Uterus (tissue), 3 donors: ENCODE measurements at regions not wholly inside any gene's neighbourhood (a gene's known extent, or its start where the extent isn't known, plus 50 kb on each side); places are given as distances from the start of the nearest gene placed in this dataset.

Experiments
- DNase-seq, 2 donors: peaks; one replicate each; pipeline ENCODE4 v3.0.0-alpha.2; 2019 to 2020
- H3K27ac ChIP-seq, 2 donors: fragments of 200-600 bp; sonication (generic); 1 replicate in 1 of 2; 2 replicates in 1 of 2; pipeline ENCODE4 v1.5.1; 2016 to 2018
- H3K27me3 ChIP-seq, 2 donors: fragments of 200-600 bp; sonication (generic); one replicate each; pipeline ENCODE4 v1.5.1; 2018 to 2019; ENCODE audit warnings: control low read depth in 1 of 2
- H3K36me3 ChIP-seq, 2 donors: fragments of 200-600 bp; sonication (generic); one replicate each; pipeline ENCODE4 v1.5.1; 2019; ENCODE audit warnings: control low read depth in 1 of 2
- H3K4me1 ChIP-seq, 2 donors: fragments of 200-600 bp; sonication (generic); one replicate each; pipeline ENCODE4 v1.5.1; 2018 to 2019; ENCODE audit warnings: control low read depth in 1 of 2
- H3K4me3 ChIP-seq, 2 donors: fragments of 200-600 bp; sonication (generic); 1 replicate in 1 of 2; 2 replicates in 1 of 2; pipeline ENCODE4 v1.5.1; 2018 to 2019; ENCODE audit warnings: mild to moderate bottlenecking in 1 of 2
- H3K9me3 ChIP-seq, 2 donors: fragments of 200-600 bp; sonication (generic); one replicate each; pipeline ENCODE4 v1.5.1; 2019; ENCODE audit warnings: control low read depth in 1 of 2
- CTCF ChIP-seq, 4 experiments: fragments of 200-600 bp in 2 of 4; fragments of 450-650 bp in 2 of 4; sonication (generic) in 2 of 4; IDR thresholded peaks; one replicate each; pipeline ENCODE4 v1.5.1; 2016 to 2019; ENCODE audit warnings: antibody characterized with exemption in 4 of 4, mild to moderate bottlenecking in 2 of 4, moderate library complexity in 1 of 4
- POLR2A ChIP-seq, 2 donors: fragments of 450-650 bp; IDR thresholded peaks; one replicate each; pipeline ENCODE4 v1.6.1; 2016; ENCODE audit warnings: antibody characterized with exemption in 2 of 2, mild to moderate bottlenecking in 1 of 2, moderate library complexity in 1 of 2
- intact Hi-C: fragments of 100-400 bp; cut with DNase I; formaldehyde crosslinking; loops from one replicate; pipeline ENCODE4 v1.15.1; 2023; ENCODE audit warnings: low total_unique reads
- donor health status: DM: yes; HTN: yes; CAD: no.

- Histone ChIP-seq H3K9me3 (no peaks in the 10 kb centered on the region), H3K27ac (no peak overlapping the region), H3K27me3 (no peaks in the 10 kb centered on the region), H3K36me3 (no peaks in the 10 kb centered on the region), H3K4me3 (no peak overlapping the region), H3K4me1 (no peaks in the 10 kb centered on the region)
- no peak for TF ChIP-seq POLR2A (IDR thresholded peaks at IDR 0.05)
- TF ChIP-seq CTCF (IDR thresholded peaks at IDR 0.05): no peak
- intact Hi-C loops: no loop called here
- DNase-seq: no peak
These were observed 51.8 kb upstream of the PNRC1 start for GRCh38 chr6:89028774-89029173.

- TF ChIP-seq CTCF (IDR thresholded peaks at IDR 0.05) (no peak), POLR2A (IDR thresholded peaks at IDR 0.05) (no peak)
- no peaks in the 10 kb centered on the region for H3K36me3 ChIP-seq
- intact Hi-C loops: no loop called here
- H3K27me3 ChIP-seq: no peaks in the 10 kb centered on the region
- no peak overlapping the region for H3K27ac ChIP-seq
- DNase-seq: no peak
- no peak overlapping the region for H3K4me3 ChIP-seq
- H3K9me3 ChIP-seq: no peaks in the 10 kb centered on the region
- H3K4me1 ChIP-seq: no peaks in the 10 kb centered on the region
These were observed 52.8 kb upstream of the PNRC1 start for GRCh38 chr6:89027756-89028155.

- intact Hi-C loops: no loop called here
- H3K27ac ChIP-seq: no peak overlapping the region
- H3K9me3 ChIP-seq: no peaks in the 10 kb centered on the region
- no peak for TF ChIP-seq POLR2A (IDR thresholded peaks at IDR 0.05)
- TF ChIP-seq CTCF (IDR thresholded peaks at IDR 0.05): no peak
- H3K36me3 ChIP-seq: no peaks in the 10 kb centered on the region
- no peak for DNase-seq
- no peaks in the 10 kb centered on the region for H3K4me1 ChIP-seq
- H3K27me3 ChIP-seq: no peaks in the 10 kb centered on the region
- H3K4me3 ChIP-seq: no peak overlapping the region
These were observed 54.4 kb upstream of the PNRC1 start for GRCh38 chr6:89026151-89026550.

GRCh38 chr6:89025633-89026032 lies 54.9 kb upstream of the PNRC1 start:
- Histone ChIP-seq H3K4me3 (no peak overlapping the region), H3K4me1 (no peaks in the 10 kb centered on the region), H3K9me3 (no peaks in the 10 kb centered on the region), H3K36me3 (no peaks in the 10 kb centered on the region), H3K27ac (no peak overlapping the region), H3K27me3 (no peaks in the 10 kb centered on the region)
- TF ChIP-seq CTCF (IDR thresholded peaks at IDR 0.05) (no peak), POLR2A (IDR thresholded peaks at IDR 0.05) (no peak)
- intact Hi-C loops: no loop called here
- DNase-seq: no peak

GRCh38 chr6:89024456-89024855 lies 56.1 kb upstream of the PNRC1 start:
- H3K36me3 ChIP-seq: no peaks in the 10 kb centered on the region
- peak overlapping the region in 1 of 2 donors; percentile 13 for H3K27ac ChIP-seq
- no peaks in the 10 kb centered on the region for H3K9me3 ChIP-seq
- DNase-seq: no peak
- intact Hi-C loops: no loop called here
- no peaks in the 10 kb centered on the region for H3K4me1 ChIP-seq
- H3K4me3 ChIP-seq: no peak overlapping the region
- TF ChIP-seq CTCF (IDR thresholded peaks at IDR 0.05) (no peak), POLR2A (IDR thresholded peaks at IDR 0.05) (no peak)
- no peaks in the 10 kb centered on the region for H3K27me3 ChIP-seq
